HCT116 (cell line): ENCODE measurements at regions not wholly inside any gene's neighbourhood (a gene's known extent, or its start where the extent isn't known, plus 50 kb on each side); places are given as distances from the start of the nearest gene placed in this dataset.

Experiments used
- ATAC-seq: fragments of 200-7000 bp; cut with Tn5 transposase; 2 replicates; pipeline ENCODE4 v1.9.1; 2020; ENCODE audit warnings: mild to moderate bottlenecking, moderate library complexity
- BruUV-seq: library from RNA; stranded (reverse); fragments of 400-500 nt; replicated peaks from 2 replicates; lab custom pipeline; 2021; lab: Mats Ljungman, UMichigan
- CTCF ChIA-PET: fragments of 300-600 bp; sonication (Branson Sonifier 250); formaldehyde crosslinking; loops from one replicate; lab custom pipeline; 2021; ENCODE audit warnings: antibody characterized with exemption; lab: Charles Lee
- POLR2A ChIA-PET: fragments of 300-600, 350-600 bp; sonication (Branson Sonifier 250); formaldehyde crosslinking; loops from one replicate; lab custom pipeline; 2021; ENCODE audit warnings: antibody characterized with exemption; lab: Charles Lee
- RAD21 ChIA-PET, 2 experiments: fragments of 300-600 bp; sonication (Branson Sonifier 250); formaldehyde crosslinking; loops; one replicate each; lab custom pipeline; 2023; ENCODE audit warnings: low total read pairs in 2 of 2; ENCODE audit not compliant: uncharacterized antibody in 2 of 2, unreplicated experiment in 2 of 2, low non-redundant PET in 1 of 2; lab: Charles Lee
- DNase-seq: peaks from one replicate; pipeline ENCODE4 v3.0.0-alpha.2; 2010; ENCODE audit warnings: low read depth, low spot score
- H2AFZ ChIP-seq: fragments of 200-600 bp; shearing (Covaris generic), sonication (generic); 2 replicates; pipeline ENCODE4 v1.6.1; 2017; ENCODE audit warnings: low read depth, mixed run types, mixed read lengths, antibody characterized with exemption, low read length; ENCODE audit not compliant: poor library complexity, severe bottlenecking
- H3K27ac ChIP-seq: 2 replicates; pipeline ENCODE4 v1.5.1; 2012; ENCODE audit warnings: low read depth, low read length
- H3K27me3 ChIP-seq: fragments of 200-600 bp; sonication (generic); 2 replicates; pipeline ENCODE4 v1.6.1; 2016; ENCODE audit warnings: mixed run types, low read length, mixed read lengths; ENCODE audit not compliant: insufficient read depth
- H3K36me3 ChIP-seq, 2 experiments: fragments of 200-500 bp in 1 of 2; fragments of 200-600 bp in 1 of 2; sonication (Bioruptor generic) in 1 of 2; sonication (generic) in 1 of 2; 2 replicates each; pipeline versions ENCODE4 v1.5.1 to v1.6.1; 2014 to 2016; ENCODE audit warnings: low read length in 2 of 2, inconsistent platforms in 1 of 2, mixed read lengths in 1 of 2, mixed run types in 1 of 2; ENCODE audit not compliant: insufficient read depth in 2 of 2, control insufficient read depth in 1 of 2
- H3K4me1 ChIP-seq, 2 experiments: fragments of 200-600 bp in 1 of 2; sonication (generic) in 1 of 2; 2 replicates each; pipeline versions ENCODE4 v1.5.1 to v1.6.1; 2012 to 2017; ENCODE audit warnings: low read length in 2 of 2, inconsistent platforms in 1 of 2, mild to moderate bottlenecking in 1 of 2, mixed read lengths in 1 of 2, mixed run types in 1 of 2, moderate library complexity in 1 of 2; ENCODE audit not compliant: insufficient read depth in 2 of 2, control insufficient read depth in 1 of 2
- H3K4me2 ChIP-seq: fragments of 200-600 bp; sonication (generic); 2 replicates; pipeline ENCODE4 v1.6.1; 2017; ENCODE audit warnings: mixed run types, low read length, mixed read lengths
- H3K4me3 ChIP-seq, 2 experiments: fragments of 200-600 bp in 1 of 2; sonication (generic) in 1 of 2; replicated peaks in 1 of 2; 2 replicates each; pipeline ENCODE4 v1.5.1; 2011 to 2016; ENCODE audit warnings: low read length in 2 of 2, control low read depth in 1 of 2, low read depth in 1 of 2, mild to moderate bottlenecking in 1 of 2, mixed read lengths in 1 of 2, mixed run types in 1 of 2
- H3K79me2 ChIP-seq: fragments of 200-600 bp; sonication (generic); 2 replicates; pipeline ENCODE4 v1.6.1; 2017; ENCODE audit warnings: mild to moderate bottlenecking, mixed run types, low read length, moderate library complexity, mixed read lengths; ENCODE audit not compliant: insufficient read depth
- H3K9ac ChIP-seq: fragments of 200-600 bp; sonication (generic); 2 replicates; pipeline ENCODE4 v1.6.1; 2016; ENCODE audit warnings: low read length, mixed read lengths
- H3K9me2 ChIP-seq: fragments of 200-600 bp; sonication (generic), shearing (Covaris generic); 2 replicates; pipeline ENCODE4 v1.6.1; 2017; ENCODE audit warnings: mixed run types, mild to moderate bottlenecking, moderate library complexity; ENCODE audit not compliant: insufficient read depth
- H3K9me3 ChIP-seq, 2 experiments: fragments of 200-500 bp in 1 of 2; fragments of 200-600 bp in 1 of 2; sonication (Bioruptor generic) in 1 of 2; sonication (generic) in 1 of 2; 2 replicates each; pipeline ENCODE4 v1.6.1; 2014 to 2017; ENCODE audit warnings: low read length in 2 of 2, mixed read lengths in 2 of 2, inconsistent platforms in 1 of 2, low read depth in 1 of 2, mild to moderate bottlenecking in 1 of 2, mixed run types in 1 of 2, moderate library complexity in 1 of 2; ENCODE audit not compliant: control insufficient read depth in 1 of 2, insufficient read depth in 1 of 2
- H4K20me1 ChIP-seq: fragments of 200-600 bp; sonication (generic), shearing (Covaris generic); 2 replicates; pipeline ENCODE4 v1.6.1; 2017; ENCODE audit warnings: mixed run types, mild to moderate bottlenecking, moderate library complexity; ENCODE audit not compliant: insufficient read depth
- CBX3 ChIP-seq: IDR thresholded peaks from 2 replicates; pipeline ENCODE4 v1.6.1; 2012; ENCODE audit warnings: low read depth
- CEBPB ChIP-seq: IDR thresholded peaks from 2 replicates; pipeline ENCODE4 v1.6.1; 2012; ENCODE audit warnings: low read depth
- EGR1 ChIP-seq: IDR thresholded peaks from 2 replicates; pipeline ENCODE4 v1.6.1; 2012; ENCODE audit warnings: low read depth
- ELF1 ChIP-seq: IDR thresholded peaks from 2 replicates; pipeline ENCODE4 v1.6.1; 2012; ENCODE audit warnings: low read depth, borderline replicate concordance
- EZH2 ChIP-seq: fragments of 200-600 bp; sonication (generic); IDR thresholded peaks from 2 replicates; pipeline ENCODE4 v1.6.1; 2017; ENCODE audit warnings: antibody characterized with exemption, mixed run types
- EZH2phosphoT487 ChIP-seq: fragments of 200-600 bp; IDR thresholded peaks from 2 replicates; pipeline ENCODE4 v1.6.1; 2018; ENCODE audit warnings: antibody characterized with exemption, borderline replicate concordance
- FOSL1 ChIP-seq: IDR thresholded peaks from 2 replicates; pipeline ENCODE4 v1.6.1; 2012; ENCODE audit warnings: low read depth
- JUND ChIP-seq: IDR thresholded peaks from 2 replicates; pipeline ENCODE4 v1.6.1; 2012
- POLR2A ChIP-seq: IDR thresholded peaks from 2 replicates; pipeline ENCODE4 v1.7.0; 2011; ENCODE audit warnings: borderline replicate concordance; ENCODE audit not compliant: insufficient read depth, insufficient read length; ENCODE audit errors: extremely low read depth
- RAD21 ChIP-seq: IDR thresholded peaks from 2 replicates; pipeline ENCODE4 v1.6.1; 2012; ENCODE audit warnings: low read depth, mild to moderate bottlenecking
- SIN3A ChIP-seq: IDR thresholded peaks from 2 replicates; pipeline ENCODE4 v1.6.1; 2012; ENCODE audit warnings: low read depth
- SP1 ChIP-seq: IDR thresholded peaks from 2 replicates; pipeline ENCODE4 v1.6.1; 2012; ENCODE audit warnings: low read depth
- SRF ChIP-seq: IDR thresholded peaks from 2 replicates; pipeline ENCODE4 v1.6.1; 2012; ENCODE audit warnings: low read depth
- YY1 ChIP-seq: IDR thresholded peaks from 2 replicates; pipeline ENCODE4 v1.6.1; 2011; ENCODE audit warnings: low read length, low read depth, moderate library complexity, mild to moderate bottlenecking; ENCODE audit not compliant: insufficient replicate concordance; ENCODE audit errors: extremely low read depth
- ZFX ChIP-seq: fragments of 450-650 bp; IDR thresholded peaks from 2 replicates; pipeline ENCODE4 v1.6.1; 2017
- ZNF274 ChIP-seq: fragments of 200-500 bp; sonication (Bioruptor generic); IDR thresholded peaks from 2 replicates; pipeline ENCODE4 v1.6.1; 2014; ENCODE audit warnings: mild to moderate bottlenecking, low read depth, low read length, inconsistent platforms
- intact Hi-C: fragments of 100-400 bp; cut with micrococcal nuclease; formaldehyde crosslinking; loops from 2 replicates; pipeline ENCODE4 v1.10.0; 2022
- TF ChIP-seq, protein P1 (sequence below): IDR thresholded peaks from 2 replicates; pipeline ENCODE4 v1.6.1; 2012
- TF ChIP-seq, protein P2 (sequence below): IDR thresholded peaks from 2 replicates; pipeline ENCODE4 v1.6.1; 2011; ENCODE audit warnings: mild to moderate bottlenecking, low read length, moderate library complexity; ENCODE audit not compliant: insufficient replicate concordance; ENCODE audit errors: extremely low read depth
- TF ChIP-seq, protein P3 (sequence below), 3 experiments: fragments of 200-600 bp in 1 of 3; sonication (generic) in 1 of 3; IDR thresholded peaks in 2 of 3; conservative IDR thresholded peaks in 1 of 3; 2 replicates each; pipeline ENCODE4 v1.5.1; 2012 to 2017; ENCODE audit warnings: low read depth in 2 of 3, low read length in 2 of 3, antibody characterized with exemption in 1 of 3, borderline replicate concordance in 1 of 3, control low read depth in 1 of 3, mild to moderate bottlenecking in 1 of 3, mixed read lengths in 1 of 3, mixed run types in 1 of 3, moderate library complexity in 1 of 3; ENCODE audit not compliant: insufficient read depth in 1 of 3
- TF ChIP-seq, protein P4 (sequence below): IDR thresholded peaks from 2 replicates; pipeline ENCODE4 v1.6.1; 2012; ENCODE audit warnings: low read depth
- TF ChIP-seq, protein P5 (sequence below): IDR thresholded peaks from 2 replicates; pipeline ENCODE4 v1.6.1; 2012

DNA sequence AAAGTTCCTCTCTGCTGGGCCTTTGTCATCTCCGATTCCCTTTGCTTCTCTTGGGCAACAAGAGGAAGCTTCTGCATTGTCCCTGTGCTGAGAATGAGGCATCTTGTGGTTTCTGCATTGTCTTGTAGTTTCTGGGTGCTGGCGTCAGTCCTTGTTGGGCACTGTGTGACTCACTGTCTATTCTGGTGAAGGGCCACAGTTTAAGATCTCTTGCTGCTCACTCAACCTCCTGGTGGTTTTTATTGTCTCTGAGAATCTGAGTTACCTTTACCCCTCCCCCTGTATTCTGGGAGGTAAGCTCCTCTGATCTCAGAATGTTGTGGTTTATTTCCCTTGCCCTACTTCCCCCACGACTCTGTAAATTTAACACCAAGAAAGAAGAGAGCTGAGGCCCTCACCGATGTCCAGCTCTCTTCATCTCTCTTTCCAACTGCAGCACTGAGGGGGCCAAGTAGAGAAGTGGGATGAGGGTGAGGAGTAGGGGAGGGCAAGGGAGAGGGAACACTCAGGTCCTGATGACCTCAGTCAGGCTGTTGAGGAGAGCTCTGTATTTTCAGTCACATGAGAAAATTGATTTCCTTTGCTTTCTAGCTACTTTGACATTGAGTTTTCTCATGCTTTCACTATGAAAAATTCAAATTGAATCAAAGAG lies 441.6 kb upstream of the PITX2 start:
- ChIA-PET CTCF (no interaction called here), RAD21 (no interaction called here), POLR2A (no interaction called here)
- Histone ChIP-seq H3K9me2 (no peaks in the 10 kb centered on the region), H3K4me1 (peaks cover 24 to 39% of the 10 kb centered on the region in 2 experiments), H3K9ac (no peak overlapping the region), H2AFZ (peak overlapping the region; percentile 4), H3K27ac (0 out of 2 replicates have a peak overlapping the region, but pooled peaks have one; percentile 2), H4K20me1 (no peaks in the 10 kb centered on the region), H3K4me2 (peak overlapping the region; percentile 64), H3K9me3 (no peaks in the 10 kb centered on the region), H3K79me2 (no peaks in the 10 kb centered on the region), H3K27me3 (0 out of 2 replicates have a peak, but pooled peaks cover 9% of the 10 kb centered on the region), H3K36me3 (no peaks in the 10 kb centered on the region), H3K4me3 (peak overlapping the region in 1 of 2 experiments; percentile 24; a peak in 1 of 4 replicates)
- ATAC-seq: peak; percentile 95
- BruUV-seq: no TSS peak
- intact Hi-C loops: no loop called here
- peak; percentile 93 for DNase-seq
- TF ChIP-seq FOSL1: peak; percentile 83
- TF ChIP-seq EZH2: no peak
- TF ChIP-seq SIN3A: 0 out of 2 replicates have a peak, but pooled peaks have one; percentile 50
- TF ChIP-seq, protein P1, sequence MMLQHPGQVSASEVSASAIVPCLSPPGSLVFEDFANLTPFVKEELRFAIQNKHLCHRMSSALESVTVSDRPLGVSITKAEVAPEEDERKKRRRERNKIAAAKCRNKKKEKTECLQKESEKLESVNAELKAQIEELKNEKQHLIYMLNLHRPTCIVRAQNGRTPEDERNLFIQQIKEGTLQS: no peak
- TF ChIP-seq POLR2A: no peak
- TF ChIP-seq ELF1: no peak
- TF ChIP-seq CEBPB: peak; percentile 86
- no peak for TF ChIP-seq EZH2phosphoT487
- TF ChIP-seq, protein P2, sequence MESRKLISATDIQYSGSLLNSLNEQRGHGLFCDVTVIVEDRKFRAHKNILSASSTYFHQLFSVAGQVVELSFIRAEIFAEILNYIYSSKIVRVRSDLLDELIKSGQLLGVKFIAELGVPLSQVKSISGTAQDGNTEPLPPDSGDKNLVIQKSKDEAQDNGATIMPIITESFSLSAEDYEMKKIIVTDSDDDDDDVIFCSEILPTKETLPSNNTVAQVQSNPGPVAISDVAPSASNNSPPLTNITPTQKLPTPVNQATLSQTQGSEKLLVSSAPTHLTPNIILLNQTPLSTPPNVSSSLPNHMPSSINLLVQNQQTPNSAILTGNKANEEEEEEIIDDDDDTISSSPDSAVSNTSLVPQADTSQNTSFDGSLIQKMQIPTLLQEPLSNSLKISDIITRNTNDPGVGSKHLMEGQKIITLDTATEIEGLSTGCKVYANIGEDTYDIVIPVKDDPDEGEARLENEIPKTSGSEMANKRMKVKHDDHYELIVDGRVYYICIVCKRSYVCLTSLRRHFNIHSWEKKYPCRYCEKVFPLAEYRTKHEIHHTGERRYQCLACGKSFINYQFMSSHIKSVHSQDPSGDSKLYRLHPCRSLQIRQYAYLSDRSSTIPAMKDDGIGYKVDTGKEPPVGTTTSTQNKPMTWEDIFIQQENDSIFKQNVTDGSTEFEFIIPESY: peak; percentile 53
- TF ChIP-seq EGR1: no peak
- peak; percentile 85 for TF ChIP-seq SP1
- TF ChIP-seq, protein P3, sequence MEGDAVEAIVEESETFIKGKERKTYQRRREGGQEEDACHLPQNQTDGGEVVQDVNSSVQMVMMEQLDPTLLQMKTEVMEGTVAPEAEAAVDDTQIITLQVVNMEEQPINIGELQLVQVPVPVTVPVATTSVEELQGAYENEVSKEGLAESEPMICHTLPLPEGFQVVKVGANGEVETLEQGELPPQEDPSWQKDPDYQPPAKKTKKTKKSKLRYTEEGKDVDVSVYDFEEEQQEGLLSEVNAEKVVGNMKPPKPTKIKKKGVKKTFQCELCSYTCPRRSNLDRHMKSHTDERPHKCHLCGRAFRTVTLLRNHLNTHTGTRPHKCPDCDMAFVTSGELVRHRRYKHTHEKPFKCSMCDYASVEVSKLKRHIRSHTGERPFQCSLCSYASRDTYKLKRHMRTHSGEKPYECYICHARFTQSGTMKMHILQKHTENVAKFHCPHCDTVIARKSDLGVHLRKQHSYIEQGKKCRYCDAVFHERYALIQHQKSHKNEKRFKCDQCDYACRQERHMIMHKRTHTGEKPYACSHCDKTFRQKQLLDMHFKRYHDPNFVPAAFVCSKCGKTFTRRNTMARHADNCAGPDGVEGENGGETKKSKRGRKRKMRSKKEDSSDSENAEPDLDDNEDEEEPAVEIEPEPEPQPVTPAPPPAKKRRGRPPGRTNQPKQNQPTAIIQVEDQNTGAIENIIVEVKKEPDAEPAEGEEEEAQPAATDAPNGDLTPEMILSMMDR (IDR thresholded peaks at IDR 0.05 in 2 of 3, conservative IDR thresholded peaks at IDR 0.05 in 1 of 3; ENCODE audit: borderline replicate concordance in 1 of 3, insufficient read depth in 1 of 3, low read depth in 2 of 3, low read length in 2 of 3): no peak
- peak; percentile 69 for TF ChIP-seq CBX3
- TF ChIP-seq, protein P4, sequence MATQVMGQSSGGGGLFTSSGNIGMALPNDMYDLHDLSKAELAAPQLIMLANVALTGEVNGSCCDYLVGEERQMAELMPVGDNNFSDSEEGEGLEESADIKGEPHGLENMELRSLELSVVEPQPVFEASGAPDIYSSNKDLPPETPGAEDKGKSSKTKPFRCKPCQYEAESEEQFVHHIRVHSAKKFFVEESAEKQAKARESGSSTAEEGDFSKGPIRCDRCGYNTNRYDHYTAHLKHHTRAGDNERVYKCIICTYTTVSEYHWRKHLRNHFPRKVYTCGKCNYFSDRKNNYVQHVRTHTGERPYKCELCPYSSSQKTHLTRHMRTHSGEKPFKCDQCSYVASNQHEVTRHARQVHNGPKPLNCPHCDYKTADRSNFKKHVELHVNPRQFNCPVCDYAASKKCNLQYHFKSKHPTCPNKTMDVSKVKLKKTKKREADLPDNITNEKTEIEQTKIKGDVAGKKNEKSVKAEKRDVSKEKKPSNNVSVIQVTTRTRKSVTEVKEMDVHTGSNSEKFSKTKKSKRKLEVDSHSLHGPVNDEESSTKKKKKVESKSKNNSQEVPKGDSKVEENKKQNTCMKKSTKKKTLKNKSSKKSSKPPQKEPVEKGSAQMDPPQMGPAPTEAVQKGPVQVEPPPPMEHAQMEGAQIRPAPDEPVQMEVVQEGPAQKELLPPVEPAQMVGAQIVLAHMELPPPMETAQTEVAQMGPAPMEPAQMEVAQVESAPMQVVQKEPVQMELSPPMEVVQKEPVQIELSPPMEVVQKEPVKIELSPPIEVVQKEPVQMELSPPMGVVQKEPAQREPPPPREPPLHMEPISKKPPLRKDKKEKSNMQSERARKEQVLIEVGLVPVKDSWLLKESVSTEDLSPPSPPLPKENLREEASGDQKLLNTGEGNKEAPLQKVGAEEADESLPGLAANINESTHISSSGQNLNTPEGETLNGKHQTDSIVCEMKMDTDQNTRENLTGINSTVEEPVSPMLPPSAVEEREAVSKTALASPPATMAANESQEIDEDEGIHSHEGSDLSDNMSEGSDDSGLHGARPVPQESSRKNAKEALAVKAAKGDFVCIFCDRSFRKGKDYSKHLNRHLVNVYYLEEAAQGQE: no peak
- TF ChIP-seq SRF: no peak
- TF ChIP-seq JUND: peak; percentile 90
- TF ChIP-seq RAD21: peak; percentile 33
- TF ChIP-seq ZNF274: no peak
- TF ChIP-seq ZFX: no peak
- no peak for TF ChIP-seq YY1
- TF ChIP-seq, protein P5, sequence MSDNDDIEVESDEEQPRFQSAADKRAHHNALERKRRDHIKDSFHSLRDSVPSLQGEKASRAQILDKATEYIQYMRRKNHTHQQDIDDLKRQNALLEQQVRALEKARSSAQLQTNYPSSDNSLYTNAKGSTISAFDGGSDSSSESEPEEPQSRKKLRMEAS: peak; percentile 47
